Vagina (tissue), 2 donors: ENCODE measurements at regions not wholly inside any gene's neighbourhood (a gene's known extent, or its start where the extent isn't known, plus 50 kb on each side); places are given as distances from the start of the nearest gene placed in this dataset.
"Not testable (repeated sequence)": the region's sequence is repeated elsewhere in the genome, so short reads cannot be mapped to it uniquely, and the experiment has no call there.

Experiments
- DNase-seq, 2 donors: peaks; one replicate each; pipeline ENCODE4 v3.0.0-alpha.2; 2017; ENCODE audit errors: extremely low spot score in 2 of 2
- H3K27ac ChIP-seq: fragments of 200-600 bp; sonication (generic); one replicate; pipeline ENCODE4 v1.5.1; 2019
- H3K27me3 ChIP-seq: fragments of 200-600 bp; sonication (generic); one replicate; pipeline ENCODE4 v1.5.1; 2019
- H3K36me3 ChIP-seq, 2 donors: fragments of 200-600 bp; sonication (generic); one replicate each; pipeline ENCODE4 v1.5.1; 2017 to 2019
- H3K4me1 ChIP-seq: fragments of 200-600 bp; sonication (generic); one replicate; pipeline ENCODE4 v1.5.1; 2019
- H3K4me3 ChIP-seq, 2 donors: fragments of 200-600 bp; sonication (generic); 1 replicate in 1 of 2; 2 replicates in 1 of 2; pipeline ENCODE4 v1.5.1; 2016 to 2019
- H3K9me3 ChIP-seq: fragments of 200-600 bp; sonication (generic); one replicate; pipeline ENCODE4 v1.5.1; 2019
- POLR2A ChIP-seq, 2 donors: fragments of 450-650 bp; IDR thresholded peaks; one replicate each; pipeline ENCODE4 v1.6.1; 2017; ENCODE audit warnings: antibody characterized with exemption in 2 of 2, mild to moderate bottlenecking in 2 of 2, moderate library complexity in 2 of 2
- POLR2AphosphoS5 ChIP-seq, 2 donors: sonication (generic); formaldehyde crosslinking; IDR thresholded peaks; one replicate each; pipeline ENCODE4 v1.9.0; 2017; ENCODE audit warnings: antibody characterized with exemption in 2 of 2, mild to moderate bottlenecking in 2 of 2, low read depth in 1 of 2; ENCODE audit not compliant: insufficient read depth in 1 of 2
- intact Hi-C: fragments of 100-400 bp; cut with DNase I; formaldehyde crosslinking; loops from one replicate; pipeline ENCODE4 v1.15.1; 2023
- TF ChIP-seq, protein P1 (sequence below), 3 experiments: fragments of 450-650 bp in 2 of 3; fragments of 200-600 bp in 1 of 3; sonication (generic) in 1 of 3; IDR thresholded peaks; one replicate each; pipeline ENCODE4 v1.5.1; 2017 to 2019; ENCODE audit warnings: antibody characterized with exemption in 3 of 3, mild to moderate bottlenecking in 2 of 3, moderate library complexity in 2 of 3

DNA sequence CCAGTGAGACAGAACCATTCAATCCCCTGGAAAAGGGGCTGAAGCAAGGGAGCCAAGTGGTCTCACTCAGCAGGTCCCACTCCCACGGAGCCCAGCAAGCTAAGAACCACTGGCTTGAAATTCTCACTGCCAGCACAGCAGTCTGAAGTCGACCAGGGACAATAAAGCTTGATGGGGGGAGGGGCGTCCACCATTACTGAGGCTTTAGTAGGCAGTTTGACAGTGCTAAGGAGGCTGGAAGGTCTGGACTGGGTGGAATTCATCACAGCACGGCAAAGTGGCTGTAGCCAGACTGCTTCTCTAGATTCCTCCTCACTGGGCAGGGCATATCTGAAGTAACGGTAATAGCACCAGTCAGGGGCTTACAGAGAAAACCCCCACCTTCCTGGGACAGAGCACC lies 105.4 kb upstream of the GORAB start:
- Histone ChIP-seq H3K36me3 (no peaks in the 10 kb centered on the region), H3K9me3 (no peaks in the 10 kb centered on the region), H3K27me3 (no peaks in the 10 kb centered on the region), H3K27ac (no peak overlapping the region), H3K4me1 (no peaks in the 10 kb centered on the region), H3K4me3 (no peak overlapping the region)
- DNase-seq: no peak
- TF ChIP-seq, protein P1, sequence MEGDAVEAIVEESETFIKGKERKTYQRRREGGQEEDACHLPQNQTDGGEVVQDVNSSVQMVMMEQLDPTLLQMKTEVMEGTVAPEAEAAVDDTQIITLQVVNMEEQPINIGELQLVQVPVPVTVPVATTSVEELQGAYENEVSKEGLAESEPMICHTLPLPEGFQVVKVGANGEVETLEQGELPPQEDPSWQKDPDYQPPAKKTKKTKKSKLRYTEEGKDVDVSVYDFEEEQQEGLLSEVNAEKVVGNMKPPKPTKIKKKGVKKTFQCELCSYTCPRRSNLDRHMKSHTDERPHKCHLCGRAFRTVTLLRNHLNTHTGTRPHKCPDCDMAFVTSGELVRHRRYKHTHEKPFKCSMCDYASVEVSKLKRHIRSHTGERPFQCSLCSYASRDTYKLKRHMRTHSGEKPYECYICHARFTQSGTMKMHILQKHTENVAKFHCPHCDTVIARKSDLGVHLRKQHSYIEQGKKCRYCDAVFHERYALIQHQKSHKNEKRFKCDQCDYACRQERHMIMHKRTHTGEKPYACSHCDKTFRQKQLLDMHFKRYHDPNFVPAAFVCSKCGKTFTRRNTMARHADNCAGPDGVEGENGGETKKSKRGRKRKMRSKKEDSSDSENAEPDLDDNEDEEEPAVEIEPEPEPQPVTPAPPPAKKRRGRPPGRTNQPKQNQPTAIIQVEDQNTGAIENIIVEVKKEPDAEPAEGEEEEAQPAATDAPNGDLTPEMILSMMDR (IDR thresholded peaks at IDR 0.05): no peak
- no peak for TF ChIP-seq POLR2AphosphoS5 (IDR thresholded peaks at IDR 0.05; ENCODE audit: insufficient read depth in 1 of 2, low read depth in 1 of 2)
- intact Hi-C loops: no loop called here

DNA sequence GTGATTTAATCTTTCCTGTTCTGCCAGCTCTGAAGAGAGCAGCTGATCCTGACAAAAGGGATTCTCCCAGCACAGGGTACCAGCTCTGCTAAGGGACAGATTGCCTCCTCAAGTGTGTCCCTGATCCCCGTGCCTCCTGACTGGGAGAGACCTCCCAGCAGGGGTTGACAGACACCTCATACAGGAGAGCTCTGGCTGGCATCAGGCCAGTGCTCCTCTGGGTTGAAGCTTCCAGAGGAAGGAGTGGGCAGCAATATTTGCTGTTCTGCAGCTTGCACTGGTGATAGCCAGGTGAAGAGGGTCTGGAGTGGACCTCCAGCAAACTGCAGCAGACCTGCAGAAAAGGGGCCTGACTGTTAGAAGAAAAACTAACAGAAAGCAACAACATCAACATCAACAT lies 105.0 kb upstream of the GORAB start:
- H3K4me3 ChIP-seq, intact Hi-C loops, H3K36me3 ChIP-seq, H3K9me3 ChIP-seq, H3K27me3 ChIP-seq, H3K27ac ChIP-seq, DNase-seq, H3K4me1 ChIP-seq: not testable (repeated sequence)

DNA sequence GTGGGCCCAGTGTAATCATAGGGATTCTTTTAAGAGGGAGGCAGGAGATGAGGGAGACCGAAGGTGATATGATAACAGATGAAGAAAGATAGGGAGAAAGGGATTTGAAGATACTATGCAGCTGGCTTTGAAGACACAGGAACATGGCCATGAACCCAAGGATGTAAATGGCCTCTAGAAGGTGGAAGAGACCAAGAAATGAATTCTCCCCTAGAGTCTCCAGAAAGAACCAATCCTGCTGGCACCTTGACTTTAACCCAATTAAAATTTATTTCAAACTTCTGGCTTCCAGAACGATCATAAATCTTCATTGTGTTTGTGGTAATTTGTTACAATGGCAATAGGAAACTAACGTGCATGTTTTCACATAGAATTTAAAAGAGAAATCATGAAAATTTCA lies 95.0 kb upstream of the GORAB start:
- no peaks in the 10 kb centered on the region for H3K4me1 ChIP-seq
- no peaks in the 10 kb centered on the region for H3K36me3 ChIP-seq
- no peak for TF ChIP-seq POLR2A (IDR thresholded peaks at IDR 0.05)
- TF ChIP-seq, protein P1 (IDR thresholded peaks at IDR 0.05): no peak
- no peak for TF ChIP-seq POLR2AphosphoS5 (IDR thresholded peaks at IDR 0.05; ENCODE audit: insufficient read depth in 1 of 2, low read depth in 1 of 2)
- DNase-seq: no peak
- H3K4me3 ChIP-seq: no peak overlapping the region
- no peak overlapping the region for H3K27ac ChIP-seq
- intact Hi-C loops: no loop called here
- H3K27me3 ChIP-seq: no peaks in the 10 kb centered on the region
- no peaks in the 10 kb centered on the region for H3K9me3 ChIP-seq

DNA sequence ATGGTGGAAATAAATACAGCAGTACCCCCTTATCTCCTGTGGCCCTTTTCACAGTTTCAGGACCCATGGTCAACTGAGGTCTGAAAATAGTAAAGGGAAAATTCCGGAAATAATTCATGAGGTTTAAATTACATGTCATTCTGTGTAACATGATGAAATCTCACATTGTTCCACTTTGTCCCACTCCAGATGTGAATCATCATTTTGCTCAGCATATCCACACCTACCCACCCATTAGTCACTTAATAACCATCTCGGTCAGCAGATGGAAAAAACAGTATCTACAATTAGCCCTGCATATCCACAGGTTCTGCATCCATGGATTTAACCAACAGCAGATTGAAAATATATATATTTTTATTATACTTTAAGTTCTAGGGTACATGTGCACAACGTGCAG lies 86.9 kb upstream of the GORAB start:
- Histone ChIP-seq H3K36me3 (no peaks in the 10 kb centered on the region), H3K27ac (no peak overlapping the region), H3K4me3 (no peak overlapping the region), H3K27me3 (no peaks in the 10 kb centered on the region), H3K4me1 (no peaks in the 10 kb centered on the region), H3K9me3 (no peaks in the 10 kb centered on the region)
- no peak for DNase-seq
- TF ChIP-seq POLR2A (IDR thresholded peaks at IDR 0.05) (no peak), POLR2AphosphoS5 (IDR thresholded peaks at IDR 0.05; ENCODE audit: insufficient read depth in 1 of 2, low read depth in 1 of 2) (no peak)
- TF ChIP-seq, protein P1 (IDR thresholded peaks at IDR 0.05): no peak
- intact Hi-C loops: no loop called here

DNA sequence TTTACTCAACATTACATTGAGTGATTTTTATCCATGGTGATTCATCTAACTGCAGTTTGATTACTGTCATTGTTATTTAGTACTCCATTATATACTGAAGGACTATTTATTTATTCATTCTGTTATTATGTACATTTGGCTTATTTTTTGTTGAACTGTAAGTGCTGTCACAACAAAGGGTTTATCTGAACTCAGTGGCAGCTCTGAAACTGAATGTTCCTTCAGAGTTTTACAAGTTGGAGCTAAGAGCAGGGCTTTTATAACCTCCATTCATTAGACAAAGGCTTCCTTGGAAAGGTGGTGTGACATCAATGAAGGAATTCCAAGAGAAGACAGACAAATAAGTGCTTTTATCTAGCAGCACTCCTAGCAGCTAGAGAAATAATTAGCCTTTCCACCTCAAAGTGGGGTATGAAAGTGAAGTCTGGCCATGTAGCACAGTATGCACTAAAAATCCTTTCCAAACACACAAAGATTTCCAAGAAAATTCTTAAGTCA lies 83.3 kb upstream of the GORAB start:
- Histone ChIP-seq H3K27me3 (no peaks in the 10 kb centered on the region), H3K27ac (no peak overlapping the region), H3K9me3 (no peaks in the 10 kb centered on the region), H3K4me3 (no peak overlapping the region), H3K4me1 (no peaks in the 10 kb centered on the region), H3K36me3 (no peaks in the 10 kb centered on the region)
- TF ChIP-seq POLR2A (IDR thresholded peaks at IDR 0.05) (no peak), POLR2AphosphoS5 (IDR thresholded peaks at IDR 0.05; ENCODE audit: insufficient read depth in 1 of 2, low read depth in 1 of 2) (no peak)
- TF ChIP-seq, protein P1 (IDR thresholded peaks at IDR 0.05): no peak
- DNase-seq: no peak
- intact Hi-C loops: no loop called here

DNA sequence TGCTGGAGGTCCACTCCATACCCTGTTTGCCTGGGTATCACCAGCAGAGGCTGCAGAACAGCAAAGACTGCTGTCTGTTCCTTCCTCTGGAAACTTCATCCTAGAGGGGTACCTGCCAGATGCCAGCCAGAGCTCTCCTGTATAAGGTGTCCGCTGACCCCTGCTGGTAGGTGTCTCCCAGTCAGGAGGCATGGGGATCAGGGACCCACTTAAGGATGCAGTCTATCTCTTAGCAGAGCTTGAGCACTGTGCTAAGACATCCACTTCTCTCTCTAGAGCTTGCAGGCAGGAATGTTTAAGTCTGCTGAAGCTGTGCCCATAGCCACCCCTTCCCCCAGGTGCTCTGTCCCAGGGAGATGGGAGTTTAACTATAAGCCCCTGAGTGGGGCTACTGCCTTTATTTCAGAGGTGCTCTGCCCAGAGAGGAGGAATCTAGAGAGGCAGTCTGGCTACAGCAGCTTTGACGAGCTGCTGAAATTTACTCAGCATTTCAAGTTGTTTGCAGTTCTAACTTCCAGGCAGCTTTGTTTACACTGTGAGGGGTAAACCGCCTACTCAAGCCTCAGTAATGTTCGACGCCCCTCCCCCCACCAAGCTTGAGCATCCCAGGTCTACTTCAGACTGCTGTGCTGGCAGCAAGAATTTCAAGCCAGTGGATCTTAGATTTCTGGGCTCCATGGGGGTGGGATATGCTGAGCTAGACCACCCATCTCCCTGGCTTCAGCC lies 74.5 kb upstream of the GORAB start:
- H3K27ac ChIP-seq, intact Hi-C loops, H3K9me3 ChIP-seq, H3K36me3 ChIP-seq, DNase-seq, H3K4me1 ChIP-seq, H3K27me3 ChIP-seq, H3K4me3 ChIP-seq: not testable (repeated sequence)
